Endothelial cell (in vitro differentiated cells): ENCODE measurements at regions not wholly inside any gene's neighbourhood (a gene's known extent, or its start where the extent isn't known, plus 50 kb on each side); places are given as distances from the start of the nearest gene placed in this dataset.

ENCODE experiments used
- DNase-seq: peaks from one replicate; pipeline ENCODE4 v3.0.0; 2021; ENCODE audit warnings: low spot score
- H3K27ac Mint-ChIP-seq: one replicate; pipeline ENCODE4 v1.8.0; 2021; ENCODE audit warnings: mixed read lengths, inconsistent platforms; ENCODE audit not compliant: unreplicated experiment
- H3K27me3 Mint-ChIP-seq: one replicate; pipeline ENCODE4 v1.8.0; 2021; ENCODE audit warnings: mild to moderate bottlenecking, moderate library complexity, mixed read lengths, inconsistent platforms; ENCODE audit not compliant: unreplicated experiment
- H3K36me3 Mint-ChIP-seq: one replicate; pipeline ENCODE4 v1.8.0; 2021; ENCODE audit warnings: mild to moderate bottlenecking, low read depth, mixed read lengths, inconsistent platforms; ENCODE audit not compliant: unreplicated experiment
- H3K4me1 Mint-ChIP-seq: one replicate; pipeline ENCODE4 v1.8.0; 2021; ENCODE audit warnings: mild to moderate bottlenecking, mixed read lengths, inconsistent platforms; ENCODE audit not compliant: unreplicated experiment
- H3K4me3 Mint-ChIP-seq: one replicate; pipeline ENCODE4 v1.8.0; 2021; ENCODE audit warnings: mild to moderate bottlenecking, mixed read lengths, inconsistent platforms; ENCODE audit not compliant: unreplicated experiment
- H3K9me3 Mint-ChIP-seq: one replicate; pipeline ENCODE4 v1.8.0; 2021; ENCODE audit warnings: mixed read lengths, inconsistent platforms; ENCODE audit not compliant: unreplicated experiment
- TF ChIP-seq, protein P1 (sequence below): fragments of 200-600 bp; sonication (generic); IDR thresholded peaks from one replicate; pipeline ENCODE4 v1.5.0; 2021; ENCODE audit warnings: antibody characterized with exemption; ENCODE audit not compliant: unreplicated experiment

DNA sequence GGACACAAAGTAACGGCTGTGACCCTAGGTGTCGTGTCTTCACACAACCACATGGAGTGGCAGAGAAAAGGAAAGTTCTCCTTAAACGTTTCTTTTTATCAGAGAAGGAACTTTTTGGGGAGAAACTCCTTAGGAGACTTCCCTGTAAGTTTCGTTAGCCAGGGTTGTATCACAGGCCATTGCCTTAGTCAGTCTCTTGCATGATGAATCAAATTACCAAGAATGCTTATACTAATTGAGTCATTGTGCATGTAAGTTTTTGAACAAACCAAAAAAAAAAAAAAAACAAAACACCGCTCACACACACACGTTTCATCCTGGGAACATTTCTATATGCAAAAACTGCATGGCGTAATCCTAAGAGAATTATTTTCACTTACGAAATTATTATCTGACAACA lies 150.4 kb upstream of the SATB1 start:
- H3K9me3 Mint-ChIP-seq = no peaks in the 10 kb centered on the region
- peaks cover 2% of the 10 kb centered on the region for H3K4me1 Mint-ChIP-seq
- no peaks in the 10 kb centered on the region for H3K27me3 Mint-ChIP-seq
- TF ChIP-seq, protein P1, sequence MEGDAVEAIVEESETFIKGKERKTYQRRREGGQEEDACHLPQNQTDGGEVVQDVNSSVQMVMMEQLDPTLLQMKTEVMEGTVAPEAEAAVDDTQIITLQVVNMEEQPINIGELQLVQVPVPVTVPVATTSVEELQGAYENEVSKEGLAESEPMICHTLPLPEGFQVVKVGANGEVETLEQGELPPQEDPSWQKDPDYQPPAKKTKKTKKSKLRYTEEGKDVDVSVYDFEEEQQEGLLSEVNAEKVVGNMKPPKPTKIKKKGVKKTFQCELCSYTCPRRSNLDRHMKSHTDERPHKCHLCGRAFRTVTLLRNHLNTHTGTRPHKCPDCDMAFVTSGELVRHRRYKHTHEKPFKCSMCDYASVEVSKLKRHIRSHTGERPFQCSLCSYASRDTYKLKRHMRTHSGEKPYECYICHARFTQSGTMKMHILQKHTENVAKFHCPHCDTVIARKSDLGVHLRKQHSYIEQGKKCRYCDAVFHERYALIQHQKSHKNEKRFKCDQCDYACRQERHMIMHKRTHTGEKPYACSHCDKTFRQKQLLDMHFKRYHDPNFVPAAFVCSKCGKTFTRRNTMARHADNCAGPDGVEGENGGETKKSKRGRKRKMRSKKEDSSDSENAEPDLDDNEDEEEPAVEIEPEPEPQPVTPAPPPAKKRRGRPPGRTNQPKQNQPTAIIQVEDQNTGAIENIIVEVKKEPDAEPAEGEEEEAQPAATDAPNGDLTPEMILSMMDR = no peak
- DNase-seq = no peak
- no peaks in the 10 kb centered on the region for H3K36me3 Mint-ChIP-seq
- H3K27ac Mint-ChIP-seq = no peak overlapping the region
- no peak overlapping the region for H3K4me3 Mint-ChIP-seq

DNA sequence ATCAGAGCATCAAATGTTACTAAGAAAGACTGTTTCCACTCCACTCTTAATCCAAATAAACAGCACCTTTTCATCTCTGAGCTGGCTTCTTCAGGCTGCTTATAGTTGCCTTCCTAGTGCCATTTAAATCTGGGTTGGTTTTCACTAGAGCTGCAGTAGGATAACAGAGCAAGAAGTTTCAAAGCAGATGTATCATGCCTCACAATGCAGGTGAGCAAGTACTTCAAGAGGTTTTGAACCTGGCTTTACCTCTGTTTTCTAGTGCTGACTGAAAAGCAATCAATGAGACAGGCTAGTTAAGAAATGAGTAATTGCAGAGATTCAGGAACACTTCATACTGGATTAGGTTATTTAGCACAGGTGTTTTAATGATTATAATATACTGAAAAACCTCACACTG lies 147.7 kb upstream of the SATB1 start:
- no peak overlapping the region for H3K4me3 Mint-ChIP-seq
- H3K4me1 Mint-ChIP-seq = no peaks in the 10 kb centered on the region
- TF ChIP-seq, protein P1 = no peak
- H3K27ac Mint-ChIP-seq = no peak overlapping the region
- H3K9me3 Mint-ChIP-seq = no peaks in the 10 kb centered on the region
- H3K27me3 Mint-ChIP-seq = no peaks in the 10 kb centered on the region
- H3K36me3 Mint-ChIP-seq = no peaks in the 10 kb centered on the region
- no peak for DNase-seq

DNA sequence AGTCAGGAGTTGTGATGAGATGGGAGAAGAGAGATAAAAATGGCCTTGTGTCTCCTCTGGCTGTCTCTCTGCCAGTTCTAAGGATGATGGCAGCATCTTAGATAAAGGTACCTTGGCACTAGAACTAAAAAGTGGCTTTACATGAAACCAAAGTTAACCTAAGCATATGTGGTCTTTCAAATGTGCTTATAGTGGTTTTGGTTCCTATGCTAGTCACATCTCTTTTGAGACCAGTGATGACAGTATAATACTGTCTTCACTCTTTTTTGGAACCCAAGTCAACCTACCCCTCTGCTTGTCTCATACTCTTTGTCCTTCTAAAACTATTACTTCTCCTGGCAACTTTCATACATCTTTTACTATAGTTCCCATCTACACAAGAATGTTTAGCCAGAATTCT lies 142.2 kb upstream of the SATB1 start:
- no peak for DNase-seq

DNA sequence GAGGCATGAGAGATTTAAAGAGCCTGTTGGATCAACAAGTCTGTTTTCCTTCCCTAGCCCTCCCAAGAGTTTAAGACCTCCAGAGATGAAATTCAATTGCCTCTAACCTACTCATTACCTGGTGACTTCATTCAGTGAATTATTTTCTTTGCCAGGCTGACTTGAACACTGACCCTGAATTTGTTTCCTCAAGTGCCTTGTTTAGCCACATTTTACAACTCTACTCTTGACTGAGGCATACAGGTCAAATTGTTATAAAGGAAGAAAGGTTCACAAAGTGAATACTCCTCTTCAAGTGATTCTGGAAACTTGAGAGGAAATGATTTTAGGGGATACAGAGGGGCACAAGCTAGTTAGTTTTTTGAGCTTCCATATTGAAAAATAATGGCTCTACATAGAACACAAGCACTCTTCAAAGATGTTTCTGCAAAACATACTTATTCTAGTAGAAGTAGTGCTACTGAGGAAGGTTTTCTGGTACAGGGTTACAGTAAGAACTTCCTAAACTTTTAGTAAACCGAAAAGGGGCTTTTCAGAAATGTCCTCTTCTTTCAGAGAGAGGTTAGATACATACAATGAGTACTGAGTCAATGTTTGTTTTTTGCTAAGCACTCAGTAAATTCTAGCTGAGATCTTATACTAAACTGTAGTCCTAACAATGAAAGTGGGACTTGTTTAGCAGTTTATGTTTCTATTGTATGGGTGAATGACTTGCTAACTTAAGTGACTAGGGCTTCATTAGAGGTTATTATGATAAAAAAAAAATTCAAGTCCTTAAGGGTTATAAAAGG lies 137.4 kb upstream of the SATB1 start:
- no peaks in the 10 kb centered on the region for H3K36me3 Mint-ChIP-seq

More for the DNA sequence above, 142.2 kb upstream of the SATB1 start:
- no peaks in the 10 kb centered on the region for H3K9me3 Mint-ChIP-seq
- no peaks in the 10 kb centered on the region for H3K36me3 Mint-ChIP-seq
- TF ChIP-seq, protein P1 = no peak
- H3K27ac Mint-ChIP-seq = no peak overlapping the region
- H3K4me1 Mint-ChIP-seq = peaks cover 4% of the 10 kb centered on the region
- H3K4me3 Mint-ChIP-seq = no peak overlapping the region
- H3K27me3 Mint-ChIP-seq = no peaks in the 10 kb centered on the region

DNA sequence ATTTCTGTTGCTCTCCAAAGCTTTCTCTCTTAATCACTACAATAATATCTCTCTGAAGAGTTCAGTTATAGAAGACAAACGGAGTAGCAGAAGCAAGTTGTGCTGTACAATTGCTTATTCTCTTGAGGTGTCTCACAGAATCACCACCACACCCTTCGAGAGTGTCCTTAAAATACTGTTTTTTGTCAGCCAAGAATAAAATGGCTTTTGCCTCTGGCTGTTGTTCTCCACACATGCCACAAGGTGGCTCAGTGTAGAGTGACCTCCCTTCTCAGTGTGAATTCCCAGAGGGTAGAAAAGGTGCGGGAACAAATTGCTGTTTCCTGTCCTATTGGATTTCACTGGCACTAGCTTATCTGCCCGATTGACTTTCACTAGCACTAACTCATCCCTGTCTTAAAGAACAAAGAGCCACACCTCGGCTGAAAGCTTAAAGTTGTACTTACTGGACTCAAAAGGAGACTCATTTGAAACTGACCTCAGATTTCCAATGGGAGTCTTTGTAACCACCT lies 134.2 kb upstream of the SATB1 start:
- H3K27ac Mint-ChIP-seq = no peak overlapping the region
- TF ChIP-seq, protein P1 = peak; percentile 94
- peak; percentile 46 for DNase-seq
- no peaks in the 10 kb centered on the region for H3K9me3 Mint-ChIP-seq
- no peak overlapping the region for H3K4me3 Mint-ChIP-seq
- H3K4me1 Mint-ChIP-seq = no peaks in the 10 kb centered on the region
- H3K27me3 Mint-ChIP-seq = peaks cover 1% of the 10 kb centered on the region
- H3K36me3 Mint-ChIP-seq = no peaks in the 10 kb centered on the region

More for the DNA sequence above, 137.4 kb upstream of the SATB1 start:
- TF ChIP-seq, protein P1 = no peak
- Mint-ChIP-seq H3K27me3 (peaks cover 1% of the 10 kb centered on the region), H3K27ac (no peak overlapping the region), H3K4me3 (no peak overlapping the region), H3K4me1 (peaks cover 4% of the 10 kb centered on the region), H3K9me3 (no peaks in the 10 kb centered on the region)
- no peak for DNase-seq
